ENCODE measurements at regions not wholly inside any gene's neighbourhood (a gene's known extent, or its start where the extent isn't known, plus 50 kb on each side); places are given as distances from the start of the nearest gene placed in this dataset.
"Not testable (repeated sequence)": the region's sequence is repeated elsewhere in the genome, so short reads cannot be mapped to it uniquely, and the experiment has no call there.

DNA sequence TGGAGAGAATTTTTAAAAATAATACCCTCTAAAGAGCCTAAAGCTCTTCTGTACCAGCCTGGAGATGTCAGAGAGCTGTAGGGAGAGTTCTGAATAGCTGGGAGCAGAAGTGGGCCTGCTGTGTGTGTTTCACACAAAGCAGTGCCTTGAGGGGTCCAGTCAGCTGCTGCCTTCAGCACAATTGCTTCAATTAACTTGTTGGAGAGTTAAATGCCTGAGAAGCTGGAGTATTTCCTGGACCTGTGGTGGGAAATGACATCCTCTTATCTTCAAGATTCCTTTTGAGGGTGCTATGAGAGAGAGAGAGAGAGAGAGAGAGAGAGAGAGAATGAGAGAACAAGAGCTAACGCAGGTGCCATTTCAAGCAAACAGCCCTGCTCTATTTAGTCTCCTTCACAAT lies 96.2 kb upstream of the IL1RAPL2 start:
- DNase-seq: no peak
- Mint-ChIP-seq H3K4me3 (no peak overlapping the region), H3K36me3 (ENCODE audit: low read depth) (no peaks in the 10 kb centered on the region), H3K27me3 (ENCODE audit: low read depth, poor library complexity) (peaks cover 4% of the 10 kb centered on the region), H3K27ac (no peak overlapping the region), H3K4me1 (peaks cover 5% of the 10 kb centered on the region), H3K9me3 (peaks cover 33% of the 10 kb centered on the region)
- TF ChIP-seq, protein P1, sequence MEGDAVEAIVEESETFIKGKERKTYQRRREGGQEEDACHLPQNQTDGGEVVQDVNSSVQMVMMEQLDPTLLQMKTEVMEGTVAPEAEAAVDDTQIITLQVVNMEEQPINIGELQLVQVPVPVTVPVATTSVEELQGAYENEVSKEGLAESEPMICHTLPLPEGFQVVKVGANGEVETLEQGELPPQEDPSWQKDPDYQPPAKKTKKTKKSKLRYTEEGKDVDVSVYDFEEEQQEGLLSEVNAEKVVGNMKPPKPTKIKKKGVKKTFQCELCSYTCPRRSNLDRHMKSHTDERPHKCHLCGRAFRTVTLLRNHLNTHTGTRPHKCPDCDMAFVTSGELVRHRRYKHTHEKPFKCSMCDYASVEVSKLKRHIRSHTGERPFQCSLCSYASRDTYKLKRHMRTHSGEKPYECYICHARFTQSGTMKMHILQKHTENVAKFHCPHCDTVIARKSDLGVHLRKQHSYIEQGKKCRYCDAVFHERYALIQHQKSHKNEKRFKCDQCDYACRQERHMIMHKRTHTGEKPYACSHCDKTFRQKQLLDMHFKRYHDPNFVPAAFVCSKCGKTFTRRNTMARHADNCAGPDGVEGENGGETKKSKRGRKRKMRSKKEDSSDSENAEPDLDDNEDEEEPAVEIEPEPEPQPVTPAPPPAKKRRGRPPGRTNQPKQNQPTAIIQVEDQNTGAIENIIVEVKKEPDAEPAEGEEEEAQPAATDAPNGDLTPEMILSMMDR (IDR thresholded peaks at IDR 0.05): no peak

- Mint-ChIP-seq H3K27me3 (ENCODE audit: low read depth, poor library complexity) (peaks cover 2% of the 10 kb centered on the region), H3K4me3 (no peak overlapping the region), H3K9me3 (peaks cover 74% of the 10 kb centered on the region), H3K36me3 (ENCODE audit: low read depth) (no peaks in the 10 kb centered on the region), H3K27ac (no peak overlapping the region), H3K4me1 (peaks cover 4% of the 10 kb centered on the region)
- TF ChIP-seq, protein P1 (IDR thresholded peaks at IDR 0.05): no peak
- no peak for DNase-seq
These were observed 106.2 kb upstream of the IL1RAPL2 start for GRCh38 chrX:104459796-104460195.

GRCh38 chrX:104457130-104457529 lies 108.9 kb upstream of the IL1RAPL2 start:
- DNase-seq; H3K4me3 Mint-ChIP-seq; H3K27me3 Mint-ChIP-seq (ENCODE audit: low read depth, poor library complexity); H3K27ac Mint-ChIP-seq; H3K4me1 Mint-ChIP-seq; H3K36me3 Mint-ChIP-seq (ENCODE audit: low read depth): not testable (repeated sequence)
- peaks cover 58% of the 10 kb centered on the region for H3K9me3 Mint-ChIP-seq

GRCh38 chrX:104450316-104450715 lies 115.7 kb upstream of the IL1RAPL2 start:
- no peak for DNase-seq
- no peaks in the 10 kb centered on the region for H3K27me3 Mint-ChIP-seq (ENCODE audit: low read depth, poor library complexity)
- peaks cover 6% of the 10 kb centered on the region for H3K4me1 Mint-ChIP-seq
- H3K4me3 Mint-ChIP-seq: no peak overlapping the region
- peaks cover 37% of the 10 kb centered on the region for H3K9me3 Mint-ChIP-seq
- TF ChIP-seq, protein P1 (IDR thresholded peaks at IDR 0.05): no peak
- H3K27ac Mint-ChIP-seq: no peak overlapping the region
- H3K36me3 Mint-ChIP-seq (ENCODE audit: low read depth): no peaks in the 10 kb centered on the region

GRCh38 chrX:104445591-104445990 lies 120.4 kb upstream of the IL1RAPL2 start:
- H3K4me1 Mint-ChIP-seq: peaks cover 6% of the 10 kb centered on the region
- peaks cover 31% of the 10 kb centered on the region for H3K9me3 Mint-ChIP-seq
- no peak overlapping the region for H3K4me3 Mint-ChIP-seq

DNA sequence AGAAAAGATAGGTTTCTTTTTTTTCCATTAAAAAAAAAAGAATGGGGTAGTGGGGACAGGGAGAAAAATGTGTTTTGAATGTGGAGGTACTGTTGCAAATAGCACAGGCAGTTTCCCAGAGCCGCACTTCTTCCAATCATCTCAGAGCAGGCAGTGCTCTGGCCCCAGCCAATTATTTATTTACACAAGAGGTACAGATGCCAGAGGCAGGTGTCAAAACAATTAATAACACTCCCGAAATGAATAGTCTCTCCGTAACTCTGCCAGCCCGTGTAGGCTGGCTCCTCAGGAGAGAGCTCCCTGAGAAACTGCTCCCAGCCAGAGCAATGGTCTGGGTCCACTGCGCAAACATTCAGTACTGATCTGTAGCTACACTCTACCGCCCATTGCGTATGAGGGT lies 130.8 kb upstream of the IL1RAPL2 start:
- TF ChIP-seq, protein P1 (IDR thresholded peaks at IDR 0.05): no peak
- peaks cover 33% of the 10 kb centered on the region for H3K4me1 Mint-ChIP-seq
- H3K27ac Mint-ChIP-seq: no peak overlapping the region
- no peak for DNase-seq
- peaks cover 28% of the 10 kb centered on the region for H3K9me3 Mint-ChIP-seq
- no peak overlapping the region for H3K4me3 Mint-ChIP-seq
- H3K36me3 Mint-ChIP-seq (ENCODE audit: low read depth): no peaks in the 10 kb centered on the region
- peaks cover 2% of the 10 kb centered on the region for H3K27me3 Mint-ChIP-seq (ENCODE audit: low read depth, poor library complexity)

More at GRCh38 chrX:104445591-104445990, 120.4 kb upstream of the IL1RAPL2 start:
- no peak overlapping the region for H3K27ac Mint-ChIP-seq
- no peaks in the 10 kb centered on the region for H3K36me3 Mint-ChIP-seq (ENCODE audit: low read depth)
- no peak for DNase-seq
- no peaks in the 10 kb centered on the region for H3K27me3 Mint-ChIP-seq (ENCODE audit: low read depth, poor library complexity)
- TF ChIP-seq, protein P1 (IDR thresholded peaks at IDR 0.05): no peak
